ENCODE measurements at regions not wholly inside any gene's neighbourhood (a gene's known extent, or its start where the extent isn't known, plus 50 kb on each side); places are given as distances from the start of the nearest gene placed in this dataset.

GRCh38 chr6:163915131-163915530, 500.6 kb downstream of the QKI start (continued):
- TF ChIP-seq ZBTB33 (IDR thresholded peaks at IDR 0.05; ENCODE audit: extremely low read depth, insufficient replicate concordance, low read length) = no peak

DNA sequence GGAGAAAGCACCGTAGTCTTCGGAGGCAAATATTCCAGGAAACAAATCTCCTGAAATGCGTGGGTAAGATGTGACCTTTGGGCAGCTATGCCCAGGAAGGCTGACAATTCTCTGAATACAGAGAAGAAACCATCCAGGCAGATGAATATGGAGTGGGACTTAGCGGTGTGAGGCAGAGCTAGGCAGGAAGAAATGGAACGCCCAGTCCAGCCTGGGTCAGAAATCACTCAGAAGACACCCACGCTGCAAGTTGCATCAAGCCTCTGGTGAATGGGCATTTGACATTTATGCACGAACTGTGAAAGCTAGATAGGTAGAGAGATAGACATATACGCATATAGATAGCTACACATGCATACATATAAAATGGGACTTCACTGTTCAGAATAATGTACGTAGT, 498.5 kb downstream of the QKI start:
- no peaks in the 10 kb centered on the region for H3K27me3 ChIP-seq (ENCODE audit: insufficient read depth, low read length)
- no TSS peak for BruUV-seq (replicated peaks)
- H3K9me2 ChIP-seq (ENCODE audit: insufficient read depth) = no peaks in the 10 kb centered on the region
- TF ChIP-seq, protein P1, sequence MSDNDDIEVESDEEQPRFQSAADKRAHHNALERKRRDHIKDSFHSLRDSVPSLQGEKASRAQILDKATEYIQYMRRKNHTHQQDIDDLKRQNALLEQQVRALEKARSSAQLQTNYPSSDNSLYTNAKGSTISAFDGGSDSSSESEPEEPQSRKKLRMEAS (IDR thresholded peaks at IDR 0.05) = no peak
- no peak for TF ChIP-seq JUND (IDR thresholded peaks at IDR 0.05)
- no peak overlapping the region for H3K27ac ChIP-seq (ENCODE audit: low read depth, low read length)
- no peak overlapping the region for H2AFZ ChIP-seq (ENCODE audit: low read depth, low read length, poor library complexity, severe bottlenecking)
- POLR2A ChIA-PET = no interaction called here
- RAD21 ChIA-PET (ENCODE audit: low non-redundant PET in 1 of 2, low total read pairs in 2 of 2, uncharacterized antibody in 2 of 2, unreplicated experiment in 2 of 2) = no interaction called here
- no peak for ATAC-seq
- no peaks in the 10 kb centered on the region for H3K36me3 ChIP-seq (ENCODE audit: control insufficient read depth in 1 of 2, insufficient read depth in 2 of 2, low read length in 2 of 2)
- H3K79me2 ChIP-seq (ENCODE audit: insufficient read depth, low read length) = no peaks in the 10 kb centered on the region
- H3K4me3 ChIP-seq (replicated peaks in 1 of 2; ENCODE audit: low read depth in 1 of 2, low read length in 2 of 2) = no peak overlapping the region
- no peaks in the 10 kb centered on the region for H4K20me1 ChIP-seq (ENCODE audit: insufficient read depth)
- H3K4me1 ChIP-seq (ENCODE audit: control insufficient read depth in 1 of 2, insufficient read depth in 2 of 2, low read length in 2 of 2) = no peaks in the 10 kb centered on the region
- CTCF ChIA-PET = no interaction called here
- intact Hi-C loops (cut with micrococcal nuclease) = no loop called here
- DNase-seq (ENCODE audit: low read depth, low spot score) = no peak
- no peak overlapping the region for H3K4me2 ChIP-seq (ENCODE audit: low read length)
- no peaks in the 10 kb centered on the region for H3K9me3 ChIP-seq (ENCODE audit: control insufficient read depth in 1 of 2, insufficient read depth in 1 of 2, low read depth in 1 of 2, low read length in 2 of 2)
- no peak overlapping the region for H3K9ac ChIP-seq (ENCODE audit: low read length)

DNA sequence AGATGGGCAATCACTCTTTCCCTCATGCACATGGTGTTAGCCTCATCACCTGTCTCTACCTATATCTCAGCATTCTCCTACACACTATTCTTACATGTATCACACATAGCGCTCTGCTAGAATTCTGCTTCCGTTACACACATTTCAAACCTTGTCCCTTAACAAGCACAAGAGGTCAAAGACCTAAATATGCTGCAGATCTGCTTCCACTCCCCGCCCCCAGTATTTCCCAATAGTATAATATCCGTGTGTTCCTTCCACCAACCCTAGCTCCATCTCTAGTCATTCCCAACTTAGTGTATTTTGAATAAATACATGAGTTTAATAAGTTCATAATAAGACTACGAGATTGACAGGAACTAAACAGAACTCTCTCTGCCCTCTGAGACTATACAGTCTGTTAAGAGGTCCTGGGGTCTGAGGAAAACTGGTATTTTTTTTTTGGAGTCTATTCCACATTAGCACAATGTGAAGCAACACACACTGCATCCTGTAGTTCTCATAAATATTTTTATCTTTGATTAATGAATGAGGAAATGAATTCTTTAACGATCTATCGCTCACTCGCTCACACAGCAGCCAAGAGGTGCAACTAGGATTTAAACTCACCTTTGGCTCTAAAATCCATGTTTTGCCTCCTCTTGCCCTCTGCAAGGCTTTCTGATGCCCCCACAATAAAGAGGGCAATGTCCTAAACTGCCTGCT, 491.6 kb downstream of the QKI start:
- POLR2A ChIA-PET = no interaction called here
- CTCF ChIA-PET = no interaction called here

More for the DNA sequence above, 491.6 kb downstream of the QKI start:
- H3K4me2 ChIP-seq (ENCODE audit: low read length) = no peak overlapping the region
- DNase-seq (ENCODE audit: low read depth, low spot score) (no peak), ATAC-seq (no peak)
- H3K9me2 ChIP-seq (ENCODE audit: insufficient read depth) = no peaks in the 10 kb centered on the region
- H3K4me3 ChIP-seq (replicated peaks in 1 of 2; ENCODE audit: low read depth in 1 of 2, low read length in 2 of 2) = no peak overlapping the region
- no peaks in the 10 kb centered on the region for H3K27me3 ChIP-seq (ENCODE audit: insufficient read depth, low read length)
- H4K20me1 ChIP-seq (ENCODE audit: insufficient read depth) = no peaks in the 10 kb centered on the region
- TF ChIP-seq JUND (IDR thresholded peaks at IDR 0.05) (no peak), EZH2 (IDR thresholded peaks at IDR 0.05) (no peak), RAD21 (IDR thresholded peaks at IDR 0.05; ENCODE audit: low read depth) (no peak), TCF7L2 (IDR thresholded peaks at IDR 0.05; ENCODE audit: borderline replicate concordance, extremely low read depth, insufficient read depth, insufficient read length) (no peak), SRF (IDR thresholded peaks at IDR 0.05; ENCODE audit: low read depth) (no peak), SIN3A (IDR thresholded peaks at IDR 0.05; ENCODE audit: low read depth) (no peak), CEBPB (IDR thresholded peaks at IDR 0.05; ENCODE audit: low read depth) (no peak)
- TF ChIP-seq, protein P1 (IDR thresholded peaks at IDR 0.05) = no peak
- RAD21 ChIA-PET (ENCODE audit: low non-redundant PET in 1 of 2, low total read pairs in 2 of 2, uncharacterized antibody in 2 of 2, unreplicated experiment in 2 of 2) = no interaction called here
- H3K9me3 ChIP-seq (ENCODE audit: control insufficient read depth in 1 of 2, insufficient read depth in 1 of 2, low read depth in 1 of 2, low read length in 2 of 2) = no peaks in the 10 kb centered on the region
- no peak overlapping the region for H3K27ac ChIP-seq (ENCODE audit: low read depth, low read length)
- no TSS peak for BruUV-seq (replicated peaks)
- H3K4me1 ChIP-seq (ENCODE audit: control insufficient read depth in 1 of 2, insufficient read depth in 2 of 2, low read length in 2 of 2) = no peaks in the 10 kb centered on the region
- no peak overlapping the region for H2AFZ ChIP-seq (ENCODE audit: low read depth, low read length, poor library complexity, severe bottlenecking)
- H3K9ac ChIP-seq (ENCODE audit: low read length) = no peak overlapping the region
- H3K79me2 ChIP-seq (ENCODE audit: insufficient read depth, low read length) = no peaks in the 10 kb centered on the region
- intact Hi-C loops (cut with micrococcal nuclease) = no loop called here
- H3K36me3 ChIP-seq (ENCODE audit: control insufficient read depth in 1 of 2, insufficient read depth in 2 of 2, low read length in 2 of 2) = no peaks in the 10 kb centered on the region
